H1 (cell line): ENCODE measurements at regions not wholly inside any gene's neighbourhood (a gene's known extent, or its start where the extent isn't known, plus 50 kb on each side); places are given as distances from the start of the nearest gene placed in this dataset.

Experiments used
- SRF ChIP-seq: IDR thresholded peaks from 2 replicates; pipeline ENCODE4 v1.6.1; 2011; ENCODE audit warnings: mild to moderate bottlenecking, low read depth, low read length, moderate library complexity

DNA sequence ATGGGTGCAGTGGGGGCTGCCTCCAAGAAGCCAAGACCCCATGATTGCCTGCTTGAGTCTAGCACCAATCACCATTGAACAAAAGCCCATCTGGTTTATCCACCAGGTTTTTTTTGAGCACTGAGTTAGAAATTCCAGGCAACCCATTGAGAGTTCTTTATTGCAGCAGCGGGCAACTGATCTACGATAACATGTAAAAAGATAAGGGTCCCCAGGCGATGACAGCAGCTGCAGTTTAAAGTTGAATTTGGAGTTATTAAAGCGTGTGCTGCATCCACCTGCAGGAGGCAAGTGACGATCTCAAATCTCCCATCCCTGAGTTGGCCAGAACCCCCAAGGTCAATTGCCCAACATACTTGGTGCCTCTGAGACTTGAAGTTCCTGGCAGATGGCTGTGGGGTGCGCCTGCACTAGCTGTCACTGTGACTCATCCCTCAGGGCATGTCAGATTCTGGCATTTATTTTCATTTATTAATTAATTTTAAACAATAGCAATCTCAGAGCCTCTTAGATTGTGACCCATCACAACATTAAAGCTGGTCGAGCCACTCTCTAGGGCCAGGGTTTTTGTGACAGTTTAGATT, 290.4 kb upstream of the SULF2 start (continued):
- TF ChIP-seq SRF = no peak
